Neural cell (in vitro differentiated cells): ENCODE measurements at regions not wholly inside any gene's neighbourhood (a gene's known extent, or its start where the extent isn't known, plus 50 kb on each side); places are given as distances from the start of the nearest gene placed in this dataset.

Experiments
- H2AFZ ChIP-seq: fragments of 200-600, 300-800 bp; sonication (generic), shearing (Covaris generic); 2 replicates; pipeline ENCODE4 v1.6.0; 2014; ENCODE audit warnings: low read depth, mild to moderate bottlenecking, antibody characterized with exemption, low read length, moderate library complexity
- H3F3A ChIP-seq: fragments of 200-600 bp; shearing (Covaris generic); 2 replicates; pipeline ENCODE4 v1.6.1; 2016; ENCODE audit warnings: mild to moderate bottlenecking, moderate library complexity, mixed read lengths, antibody characterized with exemption, low read length; ENCODE audit not compliant: insufficient read depth, poor library complexity, severe bottlenecking
- H3K27ac ChIP-seq: fragments of 200-600, 300-800 bp; sonication (generic), shearing (Covaris generic); 2 replicates; pipeline ENCODE4 v1.5.1; 2014; ENCODE audit warnings: mild to moderate bottlenecking, low read length, moderate library complexity
- H3K27me3 ChIP-seq: fragments of 300-800, 200-600 bp; sonication (generic), shearing (Covaris generic); 2 replicates; pipeline ENCODE4 v1.6.0; 2014; ENCODE audit warnings: mild to moderate bottlenecking, low read depth, low read length, moderate library complexity; ENCODE audit not compliant: insufficient read depth
- H3K36me3 ChIP-seq: fragments of 300-800, 200-600 bp; sonication (generic), shearing (Covaris generic); 2 replicates; pipeline ENCODE4 v1.5.1; 2014; ENCODE audit warnings: mild to moderate bottlenecking, antibody characterized with exemption, low read length, moderate library complexity; ENCODE audit not compliant: insufficient read depth
- H3K4me2 ChIP-seq: fragments of 300-800, 200-600 bp; sonication (generic), shearing (Covaris generic); 2 replicates; pipeline ENCODE4 v1.6.0; 2014; ENCODE audit warnings: mild to moderate bottlenecking, low read length
- H3K4me3 ChIP-seq: fragments of 300-800, 200-600 bp; sonication (generic), shearing (Covaris generic); 2 replicates; pipeline ENCODE4 v1.5.1; 2014; ENCODE audit warnings: mild to moderate bottlenecking, low read length, moderate library complexity
- H3K79me2 ChIP-seq: fragments of 200-600 bp; shearing (Covaris generic); replicated peaks from 2 replicates; pipeline ENCODE4 v1.6.0; 2014; ENCODE audit warnings: mild to moderate bottlenecking, low read length, moderate library complexity; ENCODE audit not compliant: insufficient read depth
- H3K9ac ChIP-seq: fragments of 300-800, 200-600 bp; sonication (generic), shearing (Covaris generic); 2 replicates; pipeline ENCODE4 v1.6.1; 2016; ENCODE audit warnings: mild to moderate bottlenecking, low read length, mixed read lengths
- H3K9me2 ChIP-seq: fragments of 200-600 bp; shearing (Covaris generic); 2 replicates; pipeline ENCODE4 v1.6.1; 2016; ENCODE audit warnings: mild to moderate bottlenecking, low read length, mixed read lengths; ENCODE audit not compliant: insufficient read depth
- H3K9me3 ChIP-seq: fragments of 200-600, 300-800 bp; sonication (generic), shearing (Covaris generic); 2 replicates; pipeline ENCODE4 v1.6.1; 2016; ENCODE audit warnings: mild to moderate bottlenecking, mixed run types, low read length, moderate library complexity, mixed read lengths
- H4K20me1 ChIP-seq: fragments of 200-600 bp; shearing (Covaris generic); 2 replicates; pipeline ENCODE4 v1.6.1; 2016; ENCODE audit warnings: mild to moderate bottlenecking, mixed run types; ENCODE audit not compliant: insufficient read depth
- CTCF ChIP-seq: fragments of 450-650 bp; IDR thresholded peaks from 2 replicates; pipeline ENCODE4 v1.5.1; 2014; ENCODE audit warnings: antibody characterized with exemption, mild to moderate bottlenecking, moderate library complexity; ENCODE audit not compliant: poor library complexity, severe bottlenecking
- EP300 ChIP-seq: fragments of 450-650 bp; conservative IDR thresholded peaks from 2 replicates; pipeline ENCODE4 v1.6.1; 2014; ENCODE audit warnings: antibody characterized with exemption, mild to moderate bottlenecking, moderate library complexity; ENCODE audit not compliant: poor library complexity, severe bottlenecking
- EZH2 ChIP-seq: fragments of 200-600, 300-800 bp; shearing (Covaris generic), sonication (generic); IDR thresholded peaks from 2 replicates; pipeline ENCODE4 v1.6.1; 2014; ENCODE audit warnings: antibody characterized with exemption, low read length, borderline replicate concordance, mild to moderate bottlenecking; ENCODE audit not compliant: insufficient read depth, poor library complexity, severe bottlenecking
- MXI1 ChIP-seq: fragments of 450-650 bp; conservative IDR thresholded peaks from 2 replicates; pipeline ENCODE4 v1.6.1; 2014; ENCODE audit warnings: antibody characterized with exemption, mild to moderate bottlenecking; ENCODE audit not compliant: poor library complexity, severe bottlenecking
- POLR2AphosphoS5 ChIP-seq: IDR thresholded peaks from 2 replicates; pipeline ENCODE4 v1.6.1; 2012
- RAD21 ChIP-seq: fragments of 450-650 bp; conservative IDR thresholded peaks from 2 replicates; pipeline ENCODE4 v1.6.1; 2014; ENCODE audit warnings: antibody characterized with exemption, mild to moderate bottlenecking, moderate library complexity
- REST ChIP-seq: IDR thresholded peaks from 2 replicates; pipeline ENCODE4 v1.6.1; 2012; ENCODE audit warnings: borderline replicate concordance
- SMC3 ChIP-seq: fragments of 450-650 bp; conservative IDR thresholded peaks from 2 replicates; pipeline ENCODE4 v1.6.1; 2014; ENCODE audit warnings: antibody characterized with exemption, mild to moderate bottlenecking, moderate library complexity; ENCODE audit not compliant: poor library complexity
- TAF1 ChIP-seq: IDR thresholded peaks from 2 replicates; pipeline ENCODE4 v1.6.1; 2012; ENCODE audit warnings: low read depth

- H3K4me2 ChIP-seq: no peak overlapping the region
- H2AFZ ChIP-seq: no peak overlapping the region
- no peaks in the 10 kb centered on the region for H3K27me3 ChIP-seq
- no peak overlapping the region for H3K27ac ChIP-seq
- H3F3A ChIP-seq: no peaks in the 10 kb centered on the region
- no peaks in the 10 kb centered on the region for H3K9me2 ChIP-seq
- no peaks in the 10 kb centered on the region for H3K9me3 ChIP-seq
- TF ChIP-seq EP300: no peak
- TF ChIP-seq POLR2AphosphoS5: no peak
- no peak for TF ChIP-seq SMC3
- TF ChIP-seq CTCF: no peak
- no peak for TF ChIP-seq REST
- TF ChIP-seq EZH2: no peak
- TF ChIP-seq RAD21: no peak
- no peak for TF ChIP-seq MXI1
- TF ChIP-seq TAF1: no peak
- no peaks in the 10 kb centered on the region for H3K36me3 ChIP-seq
- H3K79me2 ChIP-seq: no peaks in the 10 kb centered on the region
- H3K4me3 ChIP-seq: no peak overlapping the region
- no peaks in the 10 kb centered on the region for H4K20me1 ChIP-seq
- H3K9ac ChIP-seq: no peak overlapping the region
Measured at GRCh38 chr3:187926620-187927019, 181.4 kb upstream of the BCL6 start.

GRCh38 chr3:187927565-187927964 is 182.3 kb upstream of the BCL6 start:
- H3K9me3 ChIP-seq: no peaks in the 10 kb centered on the region
- no peak overlapping the region for H3K9ac ChIP-seq
- H3K4me3 ChIP-seq: no peak overlapping the region
- no peak overlapping the region for H2AFZ ChIP-seq
- H3K4me2 ChIP-seq: no peak overlapping the region
- no peak overlapping the region for H3K27ac ChIP-seq
- no peak for TF ChIP-seq EP300
- TF ChIP-seq POLR2AphosphoS5: no peak
- TF ChIP-seq CTCF: no peak
- TF ChIP-seq RAD21: no peak
- TF ChIP-seq MXI1: no peak
- TF ChIP-seq REST: no peak
- TF ChIP-seq SMC3: no peak
- no peak for TF ChIP-seq TAF1
- no peak for TF ChIP-seq EZH2
- no peaks in the 10 kb centered on the region for H4K20me1 ChIP-seq
- no peaks in the 10 kb centered on the region for H3K79me2 ChIP-seq
- H3K9me2 ChIP-seq: no peaks in the 10 kb centered on the region
- H3K27me3 ChIP-seq: no peaks in the 10 kb centered on the region
- H3K36me3 ChIP-seq: no peaks in the 10 kb centered on the region
- H3F3A ChIP-seq: no peaks in the 10 kb centered on the region
